ENCODE measurements at regions not wholly inside any gene's neighbourhood (a gene's known extent, or its start where the extent isn't known, plus 50 kb on each side); places are given as distances from the start of the nearest gene placed in this dataset.
"Not testable (repeated sequence)": the region's sequence is repeated elsewhere in the genome, so short reads cannot be mapped to it uniquely, and the experiment has no call there.

GRCh38 chr19:28312269-28312668, 900.7 kb downstream of the UQCRFS1 start:
- no peaks in the 10 kb centered on the region for H3K27me3 ChIP-seq (replicated peaks; ENCODE audit: insufficient read depth)
- no peak overlapping the region for H3K27ac ChIP-seq
- no peaks in the 10 kb centered on the region for H3K9me3 ChIP-seq
- DNase-seq (ENCODE audit: low spot score) (no peak), ATAC-seq (ENCODE audit: insufficient number of reproducible peaks, low FRiP score, low read depth) (no peak)
- TF ChIP-seq CTCF (IDR thresholded peaks at IDR 0.05): no peak
- no peaks in the 10 kb centered on the region for H3K36me3 ChIP-seq
- H3K4me3 ChIP-seq: no peak overlapping the region
- no peaks in the 10 kb centered on the region for H3K4me1 ChIP-seq (ENCODE audit: control insufficient read depth in 1 of 2, low read depth in 2 of 2)

GRCh38 chr19:28310829-28311228, 902.1 kb downstream of the UQCRFS1 start:
- H3K9me3 ChIP-seq; H3K27me3 ChIP-seq (replicated peaks; ENCODE audit: insufficient read depth); H3K27ac ChIP-seq; DNase-seq (ENCODE audit: low spot score); H3K36me3 ChIP-seq; H3K4me1 ChIP-seq (ENCODE audit: control insufficient read depth in 1 of 2, low read depth in 2 of 2); H3K4me3 ChIP-seq; ATAC-seq (ENCODE audit: insufficient number of reproducible peaks, low FRiP score, low read depth): not testable (repeated sequence)

GRCh38 chr19:28309070-28309469, 903.9 kb downstream of the UQCRFS1 start:
- TF ChIP-seq CTCF (IDR thresholded peaks at IDR 0.05): no peak
- H3K9me3 ChIP-seq: no peaks in the 10 kb centered on the region
- no peak for DNase-seq (ENCODE audit: low spot score)
- no peak overlapping the region for H3K27ac ChIP-seq
- no peak overlapping the region for H3K4me3 ChIP-seq
- no peaks in the 10 kb centered on the region for H3K36me3 ChIP-seq
- no peak for ATAC-seq (ENCODE audit: insufficient number of reproducible peaks, low FRiP score, low read depth)
- no peaks in the 10 kb centered on the region for H3K27me3 ChIP-seq (replicated peaks; ENCODE audit: insufficient read depth)
- H3K4me1 ChIP-seq (ENCODE audit: control insufficient read depth in 1 of 2, low read depth in 2 of 2): no peaks in the 10 kb centered on the region

GRCh38 chr19:28307963-28308362, 905.0 kb downstream of the UQCRFS1 start:
- Histone ChIP-seq H3K4me1 (ENCODE audit: control insufficient read depth in 1 of 2, low read depth in 2 of 2) (no peaks in the 10 kb centered on the region), H3K36me3 (no peaks in the 10 kb centered on the region), H3K27ac (no peak overlapping the region), H3K9me3 (no peaks in the 10 kb centered on the region), H3K4me3 (no peak overlapping the region), H3K27me3 (replicated peaks; ENCODE audit: insufficient read depth) (no peaks in the 10 kb centered on the region)
- DNase-seq (ENCODE audit: low spot score) (no peak), ATAC-seq (ENCODE audit: insufficient number of reproducible peaks, low FRiP score, low read depth) (no peak)
- TF ChIP-seq CTCF (IDR thresholded peaks at IDR 0.05): no peak

- no peaks in the 10 kb centered on the region for H3K9me3 ChIP-seq
- TF ChIP-seq CTCF (IDR thresholded peaks at IDR 0.05): no peak
- H3K4me1 ChIP-seq (ENCODE audit: control insufficient read depth in 1 of 2, low read depth in 2 of 2): no peaks in the 10 kb centered on the region
- ATAC-seq (ENCODE audit: insufficient number of reproducible peaks, low FRiP score, low read depth) (no peak), DNase-seq (ENCODE audit: low spot score) (no peak)
- no peak overlapping the region for H3K27ac ChIP-seq
- no peaks in the 10 kb centered on the region for H3K36me3 ChIP-seq
- H3K27me3 ChIP-seq (replicated peaks; ENCODE audit: insufficient read depth): no peaks in the 10 kb centered on the region
- H3K4me3 ChIP-seq: no peak overlapping the region
Measured at GRCh38 chr19:28307487-28307886, 905.5 kb downstream of the UQCRFS1 start.

GRCh38 chr19:28305513-28305912, 907.4 kb downstream of the UQCRFS1 start:
- no peaks in the 10 kb centered on the region for H3K27me3 ChIP-seq (replicated peaks; ENCODE audit: insufficient read depth)
- no peak for ATAC-seq (ENCODE audit: insufficient number of reproducible peaks, low FRiP score, low read depth)
- no peak for DNase-seq (ENCODE audit: low spot score)
- TF ChIP-seq CTCF (IDR thresholded peaks at IDR 0.05): no peak
- no peaks in the 10 kb centered on the region for H3K9me3 ChIP-seq
- no peak overlapping the region for H3K4me3 ChIP-seq
- no peak overlapping the region for H3K27ac ChIP-seq
- no peaks in the 10 kb centered on the region for H3K36me3 ChIP-seq
- H3K4me1 ChIP-seq (ENCODE audit: control insufficient read depth in 1 of 2, low read depth in 2 of 2): no peaks in the 10 kb centered on the region
